HCT116 (cell line): ENCODE measurements at regions not wholly inside any gene's neighbourhood (a gene's known extent, or its start where the extent isn't known, plus 50 kb on each side); places are given as distances from the start of the nearest gene placed in this dataset.

Source experiments
- POLR2A ChIP-seq: IDR thresholded peaks from 2 replicates; pipeline ENCODE4 v1.7.0; 2011; ENCODE audit warnings: borderline replicate concordance; ENCODE audit not compliant: insufficient read depth, insufficient read length; ENCODE audit errors: extremely low read depth
- POLR2AphosphoS5 ChIP-seq: IDR thresholded peaks from 2 replicates; pipeline ENCODE4 v1.6.1; 2011; ENCODE audit warnings: mild to moderate bottlenecking, low read depth, low read length, moderate library complexity
- ZNF274 ChIP-seq: fragments of 200-500 bp; sonication (Bioruptor generic); IDR thresholded peaks from 2 replicates; pipeline ENCODE4 v1.6.1; 2014; ENCODE audit warnings: mild to moderate bottlenecking, low read depth, low read length, inconsistent platforms
- TF ChIP-seq, protein P1 (sequence below), 3 experiments: fragments of 200-600 bp in 1 of 3; sonication (generic) in 1 of 3; IDR thresholded peaks in 2 of 3; conservative IDR thresholded peaks in 1 of 3; 2 replicates each; pipeline ENCODE4 v1.5.1; 2012 to 2017; ENCODE audit warnings: low read depth in 2 of 3, low read length in 2 of 3, antibody characterized with exemption in 1 of 3, borderline replicate concordance in 1 of 3, control low read depth in 1 of 3, mild to moderate bottlenecking in 1 of 3, mixed read lengths in 1 of 3, mixed run types in 1 of 3, moderate library complexity in 1 of 3; ENCODE audit not compliant: insufficient read depth in 1 of 3
- TF ChIP-seq, protein P2 (sequence below): IDR thresholded peaks from 2 replicates; pipeline ENCODE4 v1.6.1; 2012

- TF ChIP-seq, protein P1, sequence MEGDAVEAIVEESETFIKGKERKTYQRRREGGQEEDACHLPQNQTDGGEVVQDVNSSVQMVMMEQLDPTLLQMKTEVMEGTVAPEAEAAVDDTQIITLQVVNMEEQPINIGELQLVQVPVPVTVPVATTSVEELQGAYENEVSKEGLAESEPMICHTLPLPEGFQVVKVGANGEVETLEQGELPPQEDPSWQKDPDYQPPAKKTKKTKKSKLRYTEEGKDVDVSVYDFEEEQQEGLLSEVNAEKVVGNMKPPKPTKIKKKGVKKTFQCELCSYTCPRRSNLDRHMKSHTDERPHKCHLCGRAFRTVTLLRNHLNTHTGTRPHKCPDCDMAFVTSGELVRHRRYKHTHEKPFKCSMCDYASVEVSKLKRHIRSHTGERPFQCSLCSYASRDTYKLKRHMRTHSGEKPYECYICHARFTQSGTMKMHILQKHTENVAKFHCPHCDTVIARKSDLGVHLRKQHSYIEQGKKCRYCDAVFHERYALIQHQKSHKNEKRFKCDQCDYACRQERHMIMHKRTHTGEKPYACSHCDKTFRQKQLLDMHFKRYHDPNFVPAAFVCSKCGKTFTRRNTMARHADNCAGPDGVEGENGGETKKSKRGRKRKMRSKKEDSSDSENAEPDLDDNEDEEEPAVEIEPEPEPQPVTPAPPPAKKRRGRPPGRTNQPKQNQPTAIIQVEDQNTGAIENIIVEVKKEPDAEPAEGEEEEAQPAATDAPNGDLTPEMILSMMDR (IDR thresholded peaks at IDR 0.05 in 2 of 3, conservative IDR thresholded peaks at IDR 0.05 in 1 of 3; ENCODE audit: borderline replicate concordance in 1 of 3, insufficient read depth in 1 of 3, low read depth in 2 of 3, low read length in 2 of 3): no peak
- TF ChIP-seq POLR2AphosphoS5: no peak
- TF ChIP-seq, protein P2, sequence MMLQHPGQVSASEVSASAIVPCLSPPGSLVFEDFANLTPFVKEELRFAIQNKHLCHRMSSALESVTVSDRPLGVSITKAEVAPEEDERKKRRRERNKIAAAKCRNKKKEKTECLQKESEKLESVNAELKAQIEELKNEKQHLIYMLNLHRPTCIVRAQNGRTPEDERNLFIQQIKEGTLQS: no peak
- no peak for TF ChIP-seq ZNF274
- no peak for TF ChIP-seq POLR2A
Observed at GRCh38 chr5:30759731-30760130, 433.8 kb upstream of the CDH6 start.
